ENCODE measurements at regions not wholly inside any gene's neighbourhood (a gene's known extent, or its start where the extent isn't known, plus 50 kb on each side); places are given as distances from the start of the nearest gene placed in this dataset.

GRCh38 chr3:65037861-65038260, 350.1 kb upstream of the ADAMTS9 start:
- TF ChIP-seq CTCF (IDR thresholded peaks at IDR 0.05) (no peak), POLR2A (IDR thresholded peaks at IDR 0.05) (no peak)

All from gastroesophageal sphincter (tissue), 3 donors.